ENCODE measurements at regions not wholly inside any gene's neighbourhood (a gene's known extent, or its start where the extent isn't known, plus 50 kb on each side); places are given as distances from the start of the nearest gene placed in this dataset.

GRCh38 chr6:144951730-144952437 is 666.7 kb downstream of the UTRN start:
- ATAC-seq (ENCODE audit: insufficient number of reproducible peaks, low FRiP score, low read depth) (no peak), DNase-seq (ENCODE audit: low spot score) (no peak)
- Histone ChIP-seq H3K4me3 (no peak overlapping the region), H3K36me3 (no peaks in the 10 kb centered on the region), H3K27ac (no peak overlapping the region), H3K4me1 (ENCODE audit: control insufficient read depth in 1 of 2, low read depth in 2 of 2) (no peaks in the 10 kb centered on the region), H3K9me3 (no peaks in the 10 kb centered on the region), H3K27me3 (replicated peaks; ENCODE audit: insufficient read depth) (no peaks in the 10 kb centered on the region)
- TF ChIP-seq, protein P1, sequence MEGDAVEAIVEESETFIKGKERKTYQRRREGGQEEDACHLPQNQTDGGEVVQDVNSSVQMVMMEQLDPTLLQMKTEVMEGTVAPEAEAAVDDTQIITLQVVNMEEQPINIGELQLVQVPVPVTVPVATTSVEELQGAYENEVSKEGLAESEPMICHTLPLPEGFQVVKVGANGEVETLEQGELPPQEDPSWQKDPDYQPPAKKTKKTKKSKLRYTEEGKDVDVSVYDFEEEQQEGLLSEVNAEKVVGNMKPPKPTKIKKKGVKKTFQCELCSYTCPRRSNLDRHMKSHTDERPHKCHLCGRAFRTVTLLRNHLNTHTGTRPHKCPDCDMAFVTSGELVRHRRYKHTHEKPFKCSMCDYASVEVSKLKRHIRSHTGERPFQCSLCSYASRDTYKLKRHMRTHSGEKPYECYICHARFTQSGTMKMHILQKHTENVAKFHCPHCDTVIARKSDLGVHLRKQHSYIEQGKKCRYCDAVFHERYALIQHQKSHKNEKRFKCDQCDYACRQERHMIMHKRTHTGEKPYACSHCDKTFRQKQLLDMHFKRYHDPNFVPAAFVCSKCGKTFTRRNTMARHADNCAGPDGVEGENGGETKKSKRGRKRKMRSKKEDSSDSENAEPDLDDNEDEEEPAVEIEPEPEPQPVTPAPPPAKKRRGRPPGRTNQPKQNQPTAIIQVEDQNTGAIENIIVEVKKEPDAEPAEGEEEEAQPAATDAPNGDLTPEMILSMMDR (IDR thresholded peaks at IDR 0.05): no peak

DNA sequence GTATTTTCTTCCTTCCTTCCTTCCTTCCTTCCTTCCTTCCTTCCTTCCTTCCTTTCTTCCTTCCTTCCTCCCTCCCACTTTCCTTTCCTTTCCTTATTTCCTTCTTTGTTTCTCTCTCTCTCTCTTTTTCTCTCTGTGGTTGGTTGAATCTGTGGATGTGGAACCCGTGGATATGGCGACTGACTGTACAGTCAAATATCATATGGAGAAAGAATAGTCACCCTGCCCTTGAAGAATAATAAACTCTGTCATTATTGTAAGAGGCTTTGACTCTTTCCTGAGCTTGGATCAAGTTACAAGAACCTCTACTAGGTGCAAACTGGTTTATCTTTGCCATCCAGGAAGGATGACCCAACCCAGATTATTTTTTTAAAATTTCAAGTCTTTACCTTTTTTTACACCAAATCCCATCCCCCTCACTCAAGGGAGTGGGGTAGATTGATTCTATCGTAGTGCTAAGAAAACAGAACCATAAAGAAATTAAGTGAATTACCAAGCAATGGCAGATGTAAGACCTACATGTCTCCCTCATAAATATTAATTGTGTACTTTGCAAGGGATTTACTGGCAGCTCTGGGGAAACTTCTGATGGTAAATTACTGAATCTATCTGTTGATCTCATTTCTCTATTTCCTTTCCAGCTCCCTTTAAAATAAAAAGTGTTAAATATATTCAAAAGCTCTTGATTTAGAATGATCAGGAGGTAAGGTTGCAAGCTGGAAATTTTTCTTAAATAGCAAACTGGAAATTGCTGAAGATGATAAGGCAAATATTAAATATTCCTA is 667.5 kb downstream of the UTRN start:
- no peak for ATAC-seq (ENCODE audit: insufficient number of reproducible peaks, low FRiP score, low read depth)
- no peaks in the 10 kb centered on the region for H3K4me1 ChIP-seq (ENCODE audit: control insufficient read depth in 1 of 2, low read depth in 2 of 2)
- no peak overlapping the region for H3K4me3 ChIP-seq
- H3K9me3 ChIP-seq: no peaks in the 10 kb centered on the region
- H3K27me3 ChIP-seq (replicated peaks; ENCODE audit: insufficient read depth): no peaks in the 10 kb centered on the region
- no peaks in the 10 kb centered on the region for H3K36me3 ChIP-seq
- TF ChIP-seq, protein P1 (IDR thresholded peaks at IDR 0.05): no peak
- no peak for DNase-seq (ENCODE audit: low spot score)
- no peak overlapping the region for H3K27ac ChIP-seq

DNA sequence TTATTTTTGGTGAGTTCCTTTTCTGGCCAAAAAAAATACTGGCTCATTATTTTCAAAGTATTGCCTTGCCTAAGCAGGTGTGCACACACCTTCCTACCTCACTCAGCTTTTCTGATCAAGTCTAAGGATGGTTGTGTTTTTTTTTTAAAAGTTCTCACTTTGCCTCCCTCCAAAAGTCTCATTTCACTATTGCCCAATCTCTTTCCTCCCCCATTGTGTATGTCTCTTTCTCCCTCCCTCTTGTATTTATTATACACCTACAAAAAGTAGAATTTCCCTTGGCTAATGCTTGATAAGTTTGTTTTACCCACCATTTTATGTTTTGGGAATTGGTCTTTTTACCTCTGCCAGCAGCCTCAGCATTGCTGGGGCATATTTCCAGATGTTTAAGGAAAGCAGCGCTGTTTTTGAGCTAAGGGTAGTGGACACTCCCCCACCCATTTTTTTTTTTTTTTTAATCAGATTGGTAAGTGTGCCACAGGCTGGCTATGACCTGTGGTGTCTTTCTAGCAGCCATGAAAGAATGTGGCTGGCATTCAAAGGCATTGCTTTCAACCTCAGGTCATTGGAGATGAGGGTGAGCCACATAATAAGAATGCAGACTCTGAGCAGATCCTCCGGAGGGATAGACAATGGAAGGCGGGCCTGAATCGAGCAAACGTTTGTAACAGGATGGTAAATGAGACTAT is 668.6 kb downstream of the UTRN start:
- Histone ChIP-seq H3K27ac (no peak overlapping the region), H3K4me3 (no peak overlapping the region), H3K4me1 (ENCODE audit: control insufficient read depth in 1 of 2, low read depth in 2 of 2) (no peaks in the 10 kb centered on the region), H3K36me3 (no peaks in the 10 kb centered on the region), H3K27me3 (replicated peaks; ENCODE audit: insufficient read depth) (no peaks in the 10 kb centered on the region), H3K9me3 (no peaks in the 10 kb centered on the region)
- DNase-seq (ENCODE audit: low spot score): no peak
- TF ChIP-seq, protein P1 (IDR thresholded peaks at IDR 0.05): no peak
- ATAC-seq (ENCODE audit: insufficient number of reproducible peaks, low FRiP score, low read depth): no peak

- Histone ChIP-seq H3K27me3 (replicated peaks; ENCODE audit: insufficient read depth) (no peaks in the 10 kb centered on the region), H3K36me3 (no peaks in the 10 kb centered on the region), H3K4me1 (ENCODE audit: control insufficient read depth in 1 of 2, low read depth in 2 of 2) (no peaks in the 10 kb centered on the region), H3K4me3 (no peak overlapping the region), H3K9me3 (no peaks in the 10 kb centered on the region), H3K27ac (no peak overlapping the region)
- DNase-seq (ENCODE audit: low spot score) (no peak), ATAC-seq (ENCODE audit: insufficient number of reproducible peaks, low FRiP score, low read depth) (no peak)
- TF ChIP-seq, protein P1 (IDR thresholded peaks at IDR 0.05): no peak
Measured at GRCh38 chr6:144954241-144954556, 669.1 kb downstream of the UTRN start.

GRCh38 chr6:144955392-144955791 is 670.3 kb downstream of the UTRN start:
- H3K4me1 ChIP-seq (ENCODE audit: control insufficient read depth in 1 of 2, low read depth in 2 of 2): no peaks in the 10 kb centered on the region
- H3K36me3 ChIP-seq: no peaks in the 10 kb centered on the region
- TF ChIP-seq, protein P1 (IDR thresholded peaks at IDR 0.05): no peak
- H3K9me3 ChIP-seq: no peaks in the 10 kb centered on the region
- H3K4me3 ChIP-seq: no peak overlapping the region
- DNase-seq (ENCODE audit: low spot score) (no peak), ATAC-seq (ENCODE audit: insufficient number of reproducible peaks, low FRiP score, low read depth) (no peak)
- no peaks in the 10 kb centered on the region for H3K27me3 ChIP-seq (replicated peaks; ENCODE audit: insufficient read depth)
- H3K27ac ChIP-seq: no peak overlapping the region
